DND-41 (cell line): ENCODE measurements at regions not wholly inside any gene's neighbourhood (a gene's known extent, or its start where the extent isn't known, plus 50 kb on each side); places are given as distances from the start of the nearest gene placed in this dataset.

Source experiments
- ATAC-seq: fragments of 200-7000 bp; cut with Tn5 transposase; 3 replicates; pipeline ENCODE4 v1.9.1; 2021; ENCODE audit warnings: low read depth; ENCODE audit not compliant: insufficient read depth
- DNase-seq: peaks from one replicate; pipeline ENCODE4 v3.0.0-alpha.2; 2020
- H2AFZ ChIP-seq: 2 replicates; pipeline ENCODE4 v1.6.0; 2012; ENCODE audit warnings: low read depth, low read length
- H3K27ac ChIP-seq: 2 replicates; pipeline ENCODE4 v1.5.1; 2012; ENCODE audit warnings: low read length, inconsistent platforms
- H3K27me3 ChIP-seq: fragments of 200-600 bp; sonication (generic); 2 replicates; pipeline ENCODE4 v1.6.0; 2012; ENCODE audit warnings: low read length, mild to moderate bottlenecking, inconsistent platforms; ENCODE audit not compliant: insufficient read depth, poor library complexity
- H3K36me3 ChIP-seq: 2 replicates; pipeline ENCODE4 v1.5.1; 2012; ENCODE audit warnings: low read length, inconsistent platforms; ENCODE audit not compliant: insufficient read depth
- H3K4me1 ChIP-seq: 2 replicates; pipeline ENCODE4 v1.5.1; 2012; ENCODE audit warnings: mild to moderate bottlenecking, low read length; ENCODE audit not compliant: insufficient read depth
- H3K4me2 ChIP-seq: 2 replicates; pipeline ENCODE4 v1.6.0; 2012; ENCODE audit warnings: mild to moderate bottlenecking, moderate library complexity, low read length, inconsistent platforms; ENCODE audit not compliant: insufficient read depth
- H3K4me3 ChIP-seq, 2 experiments: fragments of 200-600 bp in 1 of 2; shearing (Covaris generic) in 1 of 2; 2 replicates each; pipeline ENCODE4 v1.5.1; 2012 to 2016; ENCODE audit warnings: inconsistent platforms in 2 of 2, low read length in 2 of 2, mild to moderate bottlenecking in 2 of 2, low read depth in 1 of 2, moderate library complexity in 1 of 2
- H3K79me2 ChIP-seq: 2 replicates; pipeline ENCODE4 v1.6.0; 2012; ENCODE audit warnings: low read length, inconsistent platforms; ENCODE audit not compliant: insufficient read depth
- H3K9ac ChIP-seq: 2 replicates; pipeline ENCODE4 v1.6.0; 2012; ENCODE audit warnings: low read depth, mild to moderate bottlenecking, inconsistent platforms, low read length, moderate library complexity
- H3K9me3 ChIP-seq: 2 replicates; pipeline ENCODE4 v1.5.1; 2012; ENCODE audit warnings: low read length, moderate library complexity, mild to moderate bottlenecking, inconsistent platforms; ENCODE audit not compliant: insufficient read depth, severe bottlenecking
- H4K20me1 ChIP-seq: 2 replicates; pipeline ENCODE4 v1.6.0; 2012; ENCODE audit warnings: low read length; ENCODE audit not compliant: insufficient read depth
- CTCF ChIP-seq: IDR thresholded peaks from 2 replicates; pipeline ENCODE4 v1.5.1; 2012; ENCODE audit warnings: borderline replicate concordance, low read length, moderate library complexity, mild to moderate bottlenecking; ENCODE audit not compliant: poor library complexity, severe bottlenecking; ENCODE audit errors: extremely low read depth
- EZH2 ChIP-seq: IDR thresholded peaks from 3 replicates; pipeline ENCODE4 v1.6.1; 2012; ENCODE audit warnings: borderline replicate concordance, low read depth, mild to moderate bottlenecking, moderate library complexity, low read length, inconsistent platforms; ENCODE audit not compliant: severe bottlenecking

- Histone ChIP-seq H3K4me1 (no peaks in the 10 kb centered on the region), H3K27me3 (peaks cover 11% of the 10 kb centered on the region), H3K9me3 (no peaks in the 10 kb centered on the region), H4K20me1 (no peaks in the 10 kb centered on the region), H3K79me2 (no peaks in the 10 kb centered on the region), H3K36me3 (no peaks in the 10 kb centered on the region), H2AFZ (no peak overlapping the region), H3K9ac (no peak overlapping the region), H3K4me2 (no peak overlapping the region), H3K4me3 (no peak overlapping the region), H3K27ac (no peak overlapping the region)
- DNase-seq (no peak), ATAC-seq (no peak)
- TF ChIP-seq CTCF (no peak), EZH2 (no peak)
These were observed 106.9 kb upstream of the LARP1 start for GRCh38 chr5:154648229-154648628.

DNA sequence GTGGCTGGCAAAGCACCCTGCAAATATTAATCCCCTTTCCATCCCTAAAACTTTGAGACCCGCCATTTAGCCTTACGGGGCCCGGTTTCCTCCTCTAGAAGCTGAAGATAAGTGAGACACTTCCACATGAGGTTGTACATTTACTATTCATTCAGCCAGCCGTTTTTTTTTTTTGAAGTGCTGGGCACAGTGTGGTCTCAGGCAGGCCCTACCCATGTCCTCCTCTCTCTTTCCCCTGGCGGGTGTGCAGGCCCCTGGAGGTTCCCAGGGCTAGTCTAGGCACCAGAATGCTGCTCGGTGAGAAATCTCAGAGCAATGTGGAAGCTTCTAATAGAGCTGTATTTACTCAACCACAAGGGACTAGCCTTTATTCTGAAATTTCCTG is 107.4 kb upstream of the LARP1 start:
- Histone ChIP-seq H3K36me3 (no peaks in the 10 kb centered on the region), H3K79me2 (no peaks in the 10 kb centered on the region), H3K27ac (no peak overlapping the region), H3K9ac (no peak overlapping the region), H3K4me1 (no peaks in the 10 kb centered on the region), H3K4me2 (no peak overlapping the region), H3K4me3 (no peak overlapping the region), H3K27me3 (peaks cover 11% of the 10 kb centered on the region), H4K20me1 (no peaks in the 10 kb centered on the region), H2AFZ (no peak overlapping the region), H3K9me3 (no peaks in the 10 kb centered on the region)
- DNase-seq (no peak), ATAC-seq (no peak)
- no peak for TF ChIP-seq EZH2
- TF ChIP-seq CTCF, result no peak

GRCh38 chr5:154647114-154647760 is 107.9 kb upstream of the LARP1 start:
- Histone ChIP-seq H3K36me3 (no peaks in the 10 kb centered on the region), H3K79me2 (no peaks in the 10 kb centered on the region), H3K27me3 (peaks cover 11% of the 10 kb centered on the region), H3K4me3 (no peak overlapping the region), H4K20me1 (no peaks in the 10 kb centered on the region), H3K9ac (no peak overlapping the region), H3K9me3 (no peaks in the 10 kb centered on the region), H3K4me2 (no peak overlapping the region), H3K4me1 (no peaks in the 10 kb centered on the region), H3K27ac (no peak overlapping the region), H2AFZ (no peak overlapping the region)
- DNase-seq, result no peak
- no peak for TF ChIP-seq EZH2
- TF ChIP-seq CTCF, result no peak
- no peak for ATAC-seq

DNA sequence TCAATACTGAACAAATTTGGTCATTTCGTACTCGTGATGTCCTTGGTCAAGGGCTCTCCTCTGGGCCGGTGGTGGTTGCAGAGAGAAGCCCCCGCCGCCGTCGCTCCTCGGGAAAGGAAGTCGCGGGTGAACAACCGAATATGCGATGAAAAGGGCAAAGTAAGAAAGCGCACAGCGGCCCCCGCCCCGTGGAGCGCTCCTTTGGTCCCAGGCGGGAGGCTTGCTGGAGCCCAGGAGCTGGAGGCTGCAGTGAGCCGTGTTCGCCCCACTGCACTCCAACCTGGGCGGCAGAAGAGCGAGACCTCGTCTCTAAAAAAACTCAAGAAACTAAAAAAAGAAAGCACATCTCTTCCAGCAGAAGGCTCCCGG is 108.4 kb upstream of the LARP1 start:
- no peak overlapping the region for H3K9ac ChIP-seq
- H3K4me2 ChIP-seq, result no peak overlapping the region
- H4K20me1 ChIP-seq, result no peaks in the 10 kb centered on the region
- TF ChIP-seq EZH2 (no peak), CTCF (no peak)
- H2AFZ ChIP-seq, result no peak overlapping the region
- no peaks in the 10 kb centered on the region for H3K36me3 ChIP-seq
- no peak overlapping the region for H3K4me3 ChIP-seq
- peaks cover 11% of the 10 kb centered on the region for H3K27me3 ChIP-seq
- DNase-seq (no peak), ATAC-seq (no peak)
- no peak overlapping the region for H3K27ac ChIP-seq
- no peaks in the 10 kb centered on the region for H3K4me1 ChIP-seq
- H3K9me3 ChIP-seq, result no peaks in the 10 kb centered on the region
- H3K79me2 ChIP-seq, result no peaks in the 10 kb centered on the region
